GM21360 (cell line): ENCODE measurements at regions not wholly inside any gene's neighbourhood (a gene's known extent, or its start where the extent isn't known, plus 50 kb on each side); places are given as distances from the start of the nearest gene placed in this dataset.
"Not testable (repeated sequence)": the region's sequence is repeated elsewhere in the genome, so short reads cannot be mapped to it uniquely, and the experiment has no call there.

ENCODE experiments used
- ATAC-seq: cut with Tn5 transposase; IDR thresholded peaks from one replicate; pipeline ENCODE4 v1.9.1; 2021; ENCODE audit warnings: mild to moderate bottlenecking, moderate library complexity; ENCODE audit not compliant: unreplicated experiment

DNA sequence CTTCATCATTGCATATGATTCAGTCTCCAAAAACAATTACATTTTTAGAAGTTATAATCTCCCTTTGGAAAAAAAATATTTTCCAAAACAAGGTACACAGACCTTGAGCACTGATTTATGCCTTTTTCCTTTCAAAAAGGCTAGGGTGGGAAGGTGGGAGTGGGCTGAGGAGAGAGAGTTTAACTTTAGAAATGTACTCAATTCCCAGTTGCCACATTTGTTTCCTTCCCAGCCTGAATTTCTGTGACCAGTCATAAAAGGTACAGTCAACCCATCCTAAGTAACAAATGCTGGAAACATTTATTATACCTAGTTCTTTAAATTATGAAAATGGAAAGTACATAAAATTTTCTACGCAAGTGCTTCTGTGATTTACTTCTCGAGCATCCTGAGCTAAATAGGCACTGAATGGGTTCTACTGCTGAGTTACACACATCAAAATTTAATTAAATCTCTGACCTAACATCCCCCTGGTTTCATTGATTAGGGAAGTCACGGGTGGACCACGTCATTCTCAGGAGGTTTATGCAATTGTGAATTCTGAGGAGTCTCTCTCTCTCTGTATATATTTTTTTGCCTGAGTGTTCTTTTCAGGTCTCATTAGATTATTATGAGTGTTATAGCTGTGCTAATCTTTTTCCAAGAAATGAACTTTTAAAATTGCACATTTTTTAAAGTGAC is 371.8 kb downstream of the BTG1 start:
- no peak for ATAC-seq

DNA sequence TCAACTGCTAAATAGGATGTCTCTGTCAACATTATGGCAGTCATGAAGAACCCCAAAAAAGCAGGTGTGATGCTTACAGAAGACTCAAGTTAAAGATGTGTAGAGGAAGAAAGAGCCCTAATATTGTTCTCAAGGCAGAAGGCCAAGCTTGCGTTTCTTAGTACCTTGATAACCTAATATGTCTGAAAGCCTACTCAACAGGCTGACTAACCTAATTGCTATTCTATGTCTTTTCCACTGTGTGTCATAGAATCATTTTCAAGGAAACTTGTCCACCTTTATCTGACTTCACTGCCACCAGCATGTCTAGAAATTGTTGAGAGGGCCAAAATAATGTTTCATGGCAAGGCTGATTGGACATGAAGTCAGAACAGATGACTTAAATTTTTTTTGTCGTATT is 373.2 kb downstream of the BTG1 start:
- ATAC-seq, result no peak

DNA sequence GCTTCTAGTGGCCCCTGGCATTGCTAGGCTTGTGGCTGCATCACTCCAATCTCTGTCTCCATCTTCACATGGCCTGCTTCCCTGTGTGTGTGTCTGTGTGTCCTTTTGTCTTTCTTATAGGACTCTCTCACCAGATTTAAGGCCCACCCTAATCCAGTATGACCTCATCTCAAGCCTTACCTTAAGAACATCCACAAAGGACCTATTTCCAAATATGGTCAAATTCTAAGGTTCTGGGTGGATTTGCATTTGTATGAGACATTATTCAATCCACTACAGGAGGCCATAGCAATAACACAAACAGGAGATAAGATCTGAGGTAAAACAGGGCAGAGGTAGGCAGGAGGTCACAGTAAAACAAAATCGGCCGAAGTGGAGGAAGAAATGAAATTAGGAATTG is 375.9 kb downstream of the BTG1 start:
- no peak for ATAC-seq

GRCh38 chr12:91767237-91767636 is 378.4 kb downstream of the BTG1 start:
- no peak for ATAC-seq

DNA sequence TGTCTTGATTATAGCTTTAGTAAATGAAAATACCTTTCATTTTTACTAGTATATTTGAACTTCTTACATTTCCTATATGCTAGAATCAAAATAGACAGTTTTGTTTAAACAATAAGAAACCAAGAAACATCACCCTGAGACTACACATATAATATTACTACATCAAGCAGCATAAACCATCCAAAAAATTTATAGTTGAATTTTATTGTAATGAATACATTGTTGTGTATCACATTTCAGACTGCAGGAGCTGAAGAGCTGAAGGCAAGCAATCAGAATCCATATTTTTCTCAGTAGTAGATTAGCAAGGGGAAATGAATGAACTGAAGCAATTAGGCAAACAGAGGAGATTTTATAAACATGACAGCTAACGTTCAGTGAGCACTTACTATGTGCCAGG is 379.2 kb downstream of the BTG1 start:
- no peak for ATAC-seq

- ATAC-seq, result no peak
Observed at GRCh38 chr12:91763654-91764370, 381.8 kb downstream of the BTG1 start.

DNA sequence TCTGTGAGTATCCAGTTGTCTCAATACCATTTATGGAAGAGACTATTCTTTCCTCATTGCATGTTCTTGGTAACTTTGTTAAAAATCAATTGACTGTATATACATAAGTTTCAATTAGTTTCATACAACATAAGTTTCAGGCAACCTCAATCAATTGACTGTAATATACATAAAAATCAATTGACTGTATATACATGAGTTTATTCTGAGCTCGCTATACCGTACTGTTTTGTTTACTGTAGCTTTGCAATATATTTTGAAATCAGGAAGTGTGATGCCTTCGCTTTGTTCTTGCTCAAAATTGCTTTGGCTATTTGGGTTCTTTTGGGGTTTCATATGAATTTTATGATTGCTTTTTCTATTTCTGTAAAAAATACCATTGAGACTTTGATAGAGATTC is 392.0 kb downstream of the BTG1 start:
- no peak for ATAC-seq

DNA sequence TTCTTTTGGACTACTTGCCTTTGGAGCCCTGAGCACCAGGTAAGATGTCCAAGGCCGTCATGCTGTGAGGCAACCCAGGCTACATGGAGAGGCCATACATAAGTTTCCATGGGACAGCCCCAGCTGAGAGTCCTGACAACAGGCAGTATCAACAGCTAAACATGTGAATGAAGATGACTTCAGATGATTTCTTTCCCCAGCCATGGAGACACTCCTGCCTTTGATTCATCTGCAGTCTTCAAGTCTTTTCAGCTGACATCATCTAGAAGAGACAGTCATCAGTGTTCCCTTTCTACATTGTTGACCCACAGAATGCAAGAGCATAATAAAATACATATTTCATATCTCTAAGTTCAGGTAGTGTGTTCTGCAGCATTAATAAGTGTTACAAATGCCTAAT is 398.7 kb downstream of the BTG1 start:
- no peak for ATAC-seq

DNA sequence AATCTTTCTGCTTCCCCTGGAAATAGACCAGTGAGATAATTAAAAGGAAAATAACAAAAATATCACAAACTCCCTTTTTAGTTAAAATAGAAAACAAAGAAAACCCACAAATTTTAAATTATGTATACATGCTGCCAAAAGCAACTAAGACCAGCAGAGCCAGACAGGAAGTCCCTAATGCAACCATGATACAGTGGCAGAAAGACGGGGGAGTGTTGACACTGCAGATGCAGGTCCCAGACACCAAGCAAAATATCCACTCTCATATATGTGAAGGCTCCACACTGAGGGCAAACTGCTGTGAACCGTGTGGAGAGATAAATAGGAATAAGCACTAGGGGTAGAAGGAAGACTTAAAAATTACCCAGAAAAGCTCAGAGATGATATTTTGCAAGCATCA is 401.0 kb downstream of the BTG1 start:
- ATAC-seq, result no peak

GRCh38 chr12:91743704-91744321 is 401.8 kb downstream of the BTG1 start:
- no peak for ATAC-seq

- ATAC-seq, result no peak
Observed at GRCh38 chr12:91743280-91743679, 402.4 kb downstream of the BTG1 start.

DNA sequence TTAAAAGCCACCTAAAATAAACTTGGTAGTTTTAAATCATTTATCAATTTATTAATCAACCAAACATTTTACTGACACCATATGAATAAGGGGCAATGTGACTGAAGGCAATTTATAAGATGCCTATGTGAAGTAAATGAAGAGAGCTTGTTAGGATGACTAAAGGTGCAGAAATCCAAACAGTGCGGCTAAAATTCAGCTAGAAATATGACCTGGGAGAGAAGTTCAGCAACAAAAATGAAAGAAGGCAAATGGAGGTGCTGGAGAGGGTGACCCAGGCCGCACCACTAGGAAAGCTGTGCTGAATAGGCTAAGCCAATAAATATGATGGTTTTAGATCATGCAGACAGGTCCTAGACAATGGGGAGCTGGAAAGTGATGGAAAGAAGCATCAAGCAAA is 403.7 kb downstream of the BTG1 start:
- ATAC-seq, result no peak

- not testable (repeated sequence) for ATAC-seq
Observed at GRCh38 chr12:91733846-91734245, 411.8 kb downstream of the BTG1 start.

GRCh38 chr12:91732086-91732485 is 413.6 kb downstream of the BTG1 start:
- ATAC-seq, result no peak

- no peak for ATAC-seq
Observed at GRCh38 chr12:91729543-91729942, 416.1 kb downstream of the BTG1 start.

DNA sequence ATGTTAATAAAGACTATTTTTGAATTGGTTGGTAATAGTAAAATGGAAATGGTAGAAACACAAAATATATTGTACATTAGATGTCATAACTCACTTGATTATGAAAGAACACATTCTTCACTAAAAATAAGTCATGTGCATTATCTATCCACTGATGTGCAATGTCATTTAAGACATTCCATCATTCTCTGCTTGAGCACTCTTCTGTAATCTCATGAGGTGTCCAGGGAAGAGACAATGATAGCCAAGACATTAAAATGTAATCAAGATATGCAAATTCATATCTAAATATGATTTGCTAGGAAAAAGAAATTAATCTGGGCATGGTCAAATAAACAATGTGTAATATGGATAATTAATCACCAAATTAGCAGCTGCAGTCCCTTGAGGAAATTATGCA is 422.5 kb downstream of the BTG1 start:
- no peak for ATAC-seq

DNA sequence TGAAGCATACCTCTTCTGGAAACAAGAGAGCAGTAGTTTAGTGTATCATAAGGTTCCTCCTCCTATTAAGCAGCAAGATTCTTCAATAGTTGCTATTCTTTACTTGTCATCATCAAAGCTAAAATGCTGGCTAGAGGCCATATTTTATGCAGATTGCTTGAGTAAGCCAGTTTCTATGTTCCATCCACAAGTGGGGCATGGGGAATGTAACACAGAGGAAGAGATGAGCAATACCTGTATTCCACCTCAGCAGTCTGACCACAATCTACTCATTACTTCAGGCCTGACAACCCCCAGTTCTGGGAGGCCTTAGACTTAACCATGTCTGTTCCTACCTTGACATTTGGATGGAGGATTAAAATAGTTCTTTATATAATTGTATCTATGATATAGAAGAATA is 423.6 kb downstream of the BTG1 start:
- ATAC-seq, result no peak

- ATAC-seq, result no peak
Observed at GRCh38 chr12:91721023-91721422, 424.6 kb downstream of the BTG1 start.

GRCh38 chr12:91718326-91718725 is 427.3 kb downstream of the BTG1 start:
- no peak for ATAC-seq

- no peak for ATAC-seq
Observed at GRCh38 chr12:91717804-91718203, 427.8 kb downstream of the BTG1 start.

GRCh38 chr12:91711925-91712324 is 433.7 kb downstream of the BTG1 start:
- ATAC-seq, result not testable (repeated sequence)

GRCh38 chr12:91706466-91706865 is 439.2 kb downstream of the BTG1 start:
- no peak for ATAC-seq
